A673 (cell line): ENCODE measurements at regions not wholly inside any gene's neighbourhood (a gene's known extent, or its start where the extent isn't known, plus 50 kb on each side); places are given as distances from the start of the nearest gene placed in this dataset.

Experiments
- BruUV-seq: library from RNA; stranded (reverse); fragments of 400-500 nt; replicated peaks from 2 replicates; lab custom pipeline; 2021; lab: Mats Ljungman, UMichigan
- CTCF ChIA-PET: fragments of 300-600 bp; sonication (Branson Sonifier 250); formaldehyde crosslinking; loops from one replicate; lab custom pipeline; 2022; ENCODE audit warnings: antibody characterized with exemption; lab: Charles Lee
- POLR2A ChIA-PET: fragments of 300-600 bp; sonication (Branson Sonifier 250); formaldehyde crosslinking; loops from one replicate; lab custom pipeline; 2022; ENCODE audit warnings: antibody characterized with exemption; ENCODE audit not compliant: low non-redundant PET; lab: Charles Lee
- DNase-seq: peaks from one replicate; pipeline ENCODE4 v3.0.0-alpha.2; 2015; ENCODE audit warnings: low spot score
- H3K27ac ChIP-seq: fragments of 200-600 bp; sonication (generic); 2 replicates; pipeline ENCODE4 v1.5.1; 2016; ENCODE audit warnings: mixed run types, low read depth, mild to moderate bottlenecking, mixed read lengths, antibody characterized with exemption, low read length; ENCODE audit not compliant: poor library complexity, severe bottlenecking
- H3K27me3 ChIP-seq: fragments of 200-600 bp; sonication (generic); replicated peaks from 2 replicates; pipeline ENCODE4 v1.6.1; 2017; ENCODE audit warnings: mixed run types, low read depth, mild to moderate bottlenecking, mixed read lengths, antibody characterized with exemption, low read length; ENCODE audit not compliant: insufficient read depth, poor library complexity
- H3K36me3 ChIP-seq: fragments of 200-600 bp; sonication (generic); 2 replicates; pipeline ENCODE4 v1.6.1; 2016; ENCODE audit warnings: mixed run types, mild to moderate bottlenecking, mixed read lengths, antibody characterized with exemption, low read length; ENCODE audit not compliant: insufficient read depth, poor library complexity, severe bottlenecking
- H3K4me1 ChIP-seq: fragments of 200-600 bp; sonication (generic); 2 replicates; pipeline ENCODE4 v1.6.1; 2017; ENCODE audit warnings: mixed run types, mild to moderate bottlenecking, mixed read lengths, antibody characterized with exemption, low read length; ENCODE audit not compliant: insufficient read depth, poor library complexity, severe bottlenecking
- H3K4me3 ChIP-seq: fragments of 200-600 bp; sonication (generic); 2 replicates; pipeline ENCODE4 v1.5.1; 2016; ENCODE audit warnings: low read depth, mixed run types, mild to moderate bottlenecking, mixed read lengths, low read length; ENCODE audit not compliant: poor library complexity, severe bottlenecking
- H3K9me3 ChIP-seq: fragments of 200-600 bp; sonication (generic); 2 replicates; pipeline ENCODE4 v1.6.1; 2016; ENCODE audit warnings: mixed run types, low read depth, mild to moderate bottlenecking, mixed read lengths, antibody characterized with exemption, low read length; ENCODE audit not compliant: poor library complexity, severe bottlenecking
- CTCF ChIP-seq: fragments of 300-800, 200-600 bp; sonication (generic); conservative IDR thresholded peaks from 2 replicates; pipeline ENCODE4 v1.5.1; 2017; ENCODE audit warnings: low read depth, mild to moderate bottlenecking, antibody characterized with exemption, low read length, moderate library complexity, mixed read lengths
- EZH2 ChIP-seq: fragments of 200-600 bp; sonication (generic); IDR thresholded peaks from 2 replicates; pipeline ENCODE4 v1.6.1; 2017; ENCODE audit warnings: borderline replicate concordance, low read depth, mild to moderate bottlenecking, mixed read lengths, antibody characterized with exemption, low read length; ENCODE audit not compliant: poor library complexity, severe bottlenecking
- intact Hi-C: fragments of 100-400 bp; cut with micrococcal nuclease; formaldehyde crosslinking; loops from one replicate; pipeline ENCODE4 v1.10.0; 2022; ENCODE audit not compliant: unreplicated experiment

GRCh38 chr2:221210686-221211085 lies 361.4 kb downstream of the EPHA4 start:
- no peak overlapping the region for H3K27ac ChIP-seq
- BruUV-seq, result no TSS peak
- no peak overlapping the region for H3K4me3 ChIP-seq
- intact Hi-C loops, result no loop called here
- POLR2A ChIA-PET, result no interaction called here
- DNase-seq, result no peak
- TF ChIP-seq EZH2, result no peak
- no peak for TF ChIP-seq CTCF
- H3K36me3 ChIP-seq, result no peaks in the 10 kb centered on the region
- no peaks in the 10 kb centered on the region for H3K27me3 ChIP-seq
- CTCF ChIA-PET, result no interaction called here
- H3K4me1 ChIP-seq, result no peaks in the 10 kb centered on the region
- H3K9me3 ChIP-seq, result no peaks in the 10 kb centered on the region

- DNase-seq, result no peak
- H3K9me3 ChIP-seq, result no peaks in the 10 kb centered on the region
- H3K27me3 ChIP-seq, result no peaks in the 10 kb centered on the region
- H3K36me3 ChIP-seq, result no peaks in the 10 kb centered on the region
- TF ChIP-seq CTCF (no peak), EZH2 (no peak)
- H3K27ac ChIP-seq, result no peak overlapping the region
- POLR2A ChIA-PET, result no interaction called here
- intact Hi-C loops, result no loop called here
- no peak overlapping the region for H3K4me3 ChIP-seq
- no TSS peak for BruUV-seq
- CTCF ChIA-PET, result no interaction called here
- H3K4me1 ChIP-seq, result no peaks in the 10 kb centered on the region
Measured at GRCh38 chr2:221211653-221212052, 360.5 kb downstream of the EPHA4 start.

GRCh38 chr2:221212105-221212504 lies 360.0 kb downstream of the EPHA4 start:
- DNase-seq, result no peak
- H3K36me3 ChIP-seq, result no peaks in the 10 kb centered on the region
- intact Hi-C loops, result no loop called here
- no peak overlapping the region for H3K27ac ChIP-seq
- POLR2A ChIA-PET, result no interaction called here
- TF ChIP-seq EZH2, result no peak
- no peaks in the 10 kb centered on the region for H3K27me3 ChIP-seq
- no TSS peak for BruUV-seq
- no peaks in the 10 kb centered on the region for H3K9me3 ChIP-seq
- H3K4me3 ChIP-seq, result no peak overlapping the region
- CTCF ChIA-PET, result no interaction called here
- no peaks in the 10 kb centered on the region for H3K4me1 ChIP-seq

GRCh38 chr2:221215487-221215886 lies 356.6 kb downstream of the EPHA4 start:
- Histone ChIP-seq H3K4me1 (no peaks in the 10 kb centered on the region), H3K36me3 (no peaks in the 10 kb centered on the region), H3K9me3 (no peaks in the 10 kb centered on the region), H3K27me3 (no peaks in the 10 kb centered on the region), H3K4me3 (no peak overlapping the region), H3K27ac (no peak overlapping the region)
- POLR2A ChIA-PET, result no interaction called here
- CTCF ChIA-PET, result no interaction called here
- TF ChIP-seq CTCF, result no peak
- TF ChIP-seq EZH2, result no peak
- intact Hi-C loops, result no loop called here
- DNase-seq, result no peak
- BruUV-seq, result no TSS peak
